ENCODE measurements at regions not wholly inside any gene's neighbourhood (a gene's known extent, or its start where the extent isn't known, plus 50 kb on each side); places are given as distances from the start of the nearest gene placed in this dataset.

DNA sequence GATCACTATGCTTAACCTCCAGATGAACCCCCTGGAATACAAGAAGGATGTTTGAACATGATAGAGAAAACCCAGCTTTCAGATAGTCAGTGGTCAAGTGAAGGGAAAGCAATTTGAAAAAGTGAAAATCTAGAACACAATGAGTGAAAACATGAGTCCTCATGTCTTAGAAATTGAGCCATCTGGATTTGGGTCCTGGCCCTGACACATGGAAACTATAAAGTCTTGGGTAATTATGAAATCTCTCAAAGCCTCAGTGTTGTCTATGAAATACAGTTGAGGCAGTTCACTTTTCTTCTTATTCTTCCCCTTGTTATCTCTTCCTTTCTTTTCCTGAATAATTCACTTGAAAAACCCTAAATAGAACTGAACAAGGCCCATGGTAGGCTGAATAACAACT, 120.6 kb downstream of the EN1 start:
- TF ChIP-seq ESRRA (IDR thresholded peaks at IDR 0.05; ENCODE audit: low read length), result no peak
- TF ChIP-seq NBN (IDR thresholded peaks at IDR 0.05), result no peak
- TF ChIP-seq POLR2AphosphoS5 (IDR thresholded peaks at IDR 0.05; ENCODE audit: low read length), result no peak
- TF ChIP-seq RBBP5 (conservative IDR thresholded peaks at IDR 0.05), result no peak
- no peak for TF ChIP-seq BRCA1 (IDR thresholded peaks at IDR 0.05; ENCODE audit: low read depth, low read length)
- no peak for TF ChIP-seq NFIC (IDR thresholded peaks at IDR 0.05; ENCODE audit: low read depth, low read length)
- TF ChIP-seq YY1 (IDR thresholded peaks at IDR 0.05; ENCODE audit: low read depth, low read length), result no peak
- Histone ChIP-seq H4K20me1 (ENCODE audit: control insufficient read depth, insufficient read depth) (no peaks in the 10 kb centered on the region), H3K27me3 (replicated peaks in 1 of 2; ENCODE audit: control insufficient read depth in 2 of 2, insufficient read depth in 2 of 2, low read length in 1 of 2) (no peaks in the 10 kb centered on the region; a peak in 1 of 4 replicates), H2AFZ (ENCODE audit: control insufficient read depth, low read depth, low read length) (no peak overlapping the region), H3K9me3 (replicated peaks; ENCODE audit: control insufficient read depth, insufficient read depth, low read length) (no peaks in the 10 kb centered on the region), H3K79me2 (ENCODE audit: control insufficient read depth, insufficient read depth, low read length) (no peaks in the 10 kb centered on the region), H3K4me2 (ENCODE audit: control insufficient read depth, insufficient read depth) (no peak overlapping the region), H3K9ac (ENCODE audit: control insufficient read depth, insufficient read depth, low read length) (no peak overlapping the region), H3K27ac (ENCODE audit: control insufficient read depth, insufficient read depth) (no peak overlapping the region), H3K4me1 (ENCODE audit: control insufficient read depth, insufficient read depth, low read length) (no peaks in the 10 kb centered on the region), H3K4me3 (no peak overlapping the region), H3K36me3 (ENCODE audit: control insufficient read depth in 2 of 2, insufficient read depth in 2 of 2, low read length in 1 of 2) (no peaks in the 10 kb centered on the region)
- ChIA-PET RAD21 (ENCODE audit: unreplicated experiment) (no interaction called here), CTCF (no interaction called here), POLR2A (no interaction called here), SMC1A (ENCODE audit: uncharacterized antibody, unreplicated experiment) (no interaction called here)
- DNase-seq (ENCODE audit: low read depth, low spot score) (no peak), FAIRE-seq (no peak), ATAC-seq (no peak)
- intact Hi-C loops (cut with micrococcal nuclease; ENCODE audit: unreplicated experiment) (no loop called here), in situ Hi-C loops (cut with MboI) (no loop called here)
- no TSS peak for BruUV-seq (replicated peaks)

DNA sequence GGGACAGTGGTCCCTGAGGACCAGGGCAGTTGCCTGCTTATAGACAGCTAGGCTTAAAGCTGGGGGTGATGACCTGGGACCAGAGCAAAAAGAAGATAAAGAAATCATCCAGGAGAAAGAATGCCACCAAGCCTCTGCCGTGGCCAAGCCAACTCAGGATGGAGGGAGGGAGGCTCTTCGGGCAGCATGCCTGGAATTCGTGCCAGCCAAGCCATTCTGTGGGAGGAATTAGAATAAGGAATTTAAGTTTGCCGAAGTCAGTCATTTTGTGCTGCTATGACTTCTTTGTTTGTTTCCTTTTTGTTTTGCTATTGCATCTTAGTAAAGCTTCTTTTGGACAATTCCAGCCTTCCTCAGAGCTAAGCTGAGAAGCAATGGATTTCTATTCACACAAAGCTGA, 124.1 kb downstream of the EN1 start:
- Histone ChIP-seq H3K79me2 (ENCODE audit: control insufficient read depth, insufficient read depth, low read length) (no peaks in the 10 kb centered on the region), H3K27me3 (replicated peaks in 1 of 2; ENCODE audit: control insufficient read depth in 2 of 2, insufficient read depth in 2 of 2, low read length in 1 of 2) (no peaks in the 10 kb centered on the region; a peak in 1 of 4 replicates), H3K9me3 (replicated peaks; ENCODE audit: control insufficient read depth, insufficient read depth, low read length) (no peaks in the 10 kb centered on the region), H3K27ac (ENCODE audit: control insufficient read depth, insufficient read depth) (no peak overlapping the region), H3K4me1 (ENCODE audit: control insufficient read depth, insufficient read depth, low read length) (no peaks in the 10 kb centered on the region), H2AFZ (ENCODE audit: control insufficient read depth, low read depth, low read length) (no peak overlapping the region), H3K36me3 (ENCODE audit: control insufficient read depth in 2 of 2, insufficient read depth in 2 of 2, low read length in 1 of 2) (no peaks in the 10 kb centered on the region), H3K9ac (ENCODE audit: control insufficient read depth, insufficient read depth, low read length) (no peak overlapping the region), H4K20me1 (ENCODE audit: control insufficient read depth, insufficient read depth) (no peaks in the 10 kb centered on the region), H3K4me2 (ENCODE audit: control insufficient read depth, insufficient read depth) (no peak overlapping the region), H3K4me3 (no peak overlapping the region)
- ATAC-seq, result no peak
- POLR2A ChIA-PET, result interaction anchor here (0.7 kb wide), 1 partner anchor 1251 kb away, joined by 4 read pairs; no protein-coding TSS in a partner anchor
- BruUV-seq (replicated peaks), result no TSS peak
- DNase-seq (ENCODE audit: low read depth, low spot score), result no peak
- 22% methylated on average over 4 of the region's 4 CpGs for WGBS (ENCODE audit: insufficient coverage, insufficient replicate concordance, low lambda C conversion rate, missing lambda C conversion rate)
- TF ChIP-seq SUPT20H (IDR thresholded peaks at IDR 0.05; ENCODE audit: borderline replicate concordance, control insufficient read depth, low read depth, low read length), result no peak
- no peak for TF ChIP-seq ZBTB11 (CRISPR knock-in tag; IDR thresholded peaks at IDR 0.05)
- TF ChIP-seq, protein P1, sequence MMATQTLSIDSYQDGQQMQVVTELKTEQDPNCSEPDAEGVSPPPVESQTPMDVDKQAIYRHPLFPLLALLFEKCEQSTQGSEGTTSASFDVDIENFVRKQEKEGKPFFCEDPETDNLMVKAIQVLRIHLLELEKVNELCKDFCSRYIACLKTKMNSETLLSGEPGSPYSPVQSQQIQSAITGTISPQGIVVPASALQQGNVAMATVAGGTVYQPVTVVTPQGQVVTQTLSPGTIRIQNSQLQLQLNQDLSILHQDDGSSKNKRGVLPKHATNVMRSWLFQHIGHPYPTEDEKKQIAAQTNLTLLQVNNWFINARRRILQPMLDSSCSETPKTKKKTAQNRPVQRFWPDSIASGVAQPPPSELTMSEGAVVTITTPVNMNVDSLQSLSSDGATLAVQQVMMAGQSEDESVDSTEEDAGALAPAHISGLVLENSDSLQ (IDR thresholded peaks at IDR 0.05), result no peak
- TF ChIP-seq, protein P2, sequence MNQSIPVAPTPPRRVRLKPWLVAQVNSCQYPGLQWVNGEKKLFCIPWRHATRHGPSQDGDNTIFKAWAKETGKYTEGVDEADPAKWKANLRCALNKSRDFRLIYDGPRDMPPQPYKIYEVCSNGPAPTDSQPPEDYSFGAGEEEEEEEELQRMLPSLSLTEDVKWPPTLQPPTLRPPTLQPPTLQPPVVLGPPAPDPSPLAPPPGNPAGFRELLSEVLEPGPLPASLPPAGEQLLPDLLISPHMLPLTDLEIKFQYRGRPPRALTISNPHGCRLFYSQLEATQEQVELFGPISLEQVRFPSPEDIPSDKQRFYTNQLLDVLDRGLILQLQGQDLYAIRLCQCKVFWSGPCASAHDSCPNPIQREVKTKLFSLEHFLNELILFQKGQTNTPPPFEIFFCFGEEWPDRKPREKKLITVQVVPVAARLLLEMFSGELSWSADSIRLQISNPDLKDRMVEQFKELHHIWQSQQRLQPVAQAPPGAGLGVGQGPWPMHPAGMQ (IDR thresholded peaks at IDR 0.05; ENCODE audit: borderline replicate concordance), result no peak
- TF ChIP-seq ZNF622 (IDR thresholded peaks at IDR 0.05), result no peak
- TF ChIP-seq SREBF1 (IDR thresholded peaks at IDR 0.05; ENCODE audit: low read length), result no peak
- RAD21 ChIA-PET (ENCODE audit: unreplicated experiment), result no interaction called here
- in situ Hi-C loops (cut with MboI) (no loop called here), intact Hi-C loops (cut with micrococcal nuclease; ENCODE audit: unreplicated experiment) (no loop called here)
- CTCF ChIA-PET, result no interaction called here
- SMC1A ChIA-PET (ENCODE audit: uncharacterized antibody, unreplicated experiment), result no interaction called here
- no peak for FAIRE-seq

Data from GM12878 (cell line).